NCI-H2107 treated with DMSO at 0.1 percent for 48 hours (cell line): ENCODE measurements at regions not wholly inside any gene's neighbourhood (a gene's known extent, or its start where the extent isn't known, plus 50 kb on each side); places are given as distances from the start of the nearest gene placed in this dataset.
"Not testable (repeated sequence)": the region's sequence is repeated elsewhere in the genome, so short reads cannot be mapped to it uniquely, and the experiment has no call there.

Experiments used
- DNase-seq: peaks from one replicate; lab custom pipeline; 2025; ENCODE audit not compliant: unreplicated experiment; lab: John Stamatoyannopoulos, UW

GRCh38 chr7:79782906-79783305 is 329.4 kb upstream of the MAGI2 start:
- no peak for DNase-seq

GRCh38 chr7:79782256-79782655 is 328.8 kb upstream of the MAGI2 start:
- DNase-seq = no peak

- DNase-seq = no peak
Measured at GRCh38 chr7:79781716-79782115, 328.2 kb upstream of the MAGI2 start.

GRCh38 chr7:79778786-79779770 is 325.6 kb upstream of the MAGI2 start:
- no peak for DNase-seq

GRCh38 chr7:79775911-79776310 is 322.4 kb upstream of the MAGI2 start:
- no peak for DNase-seq

GRCh38 chr7:79774150-79774549 is 320.7 kb upstream of the MAGI2 start:
- no peak for DNase-seq

GRCh38 chr7:79770970-79771369 is 317.5 kb upstream of the MAGI2 start:
- no peak for DNase-seq

- no peak for DNase-seq
Measured at GRCh38 chr7:79770063-79770462, 316.6 kb upstream of the MAGI2 start.

- DNase-seq = not testable (repeated sequence)
Measured at GRCh38 chr7:79767876-79768560, 314.6 kb upstream of the MAGI2 start.

- not testable (repeated sequence) for DNase-seq
Measured at GRCh38 chr7:79767192-79767591, 313.7 kb upstream of the MAGI2 start.

GRCh38 chr7:79761876-79762429 is 308.5 kb upstream of the MAGI2 start:
- no peak for DNase-seq

GRCh38 chr7:79750941-79751340 is 297.5 kb upstream of the MAGI2 start:
- DNase-seq = not testable (repeated sequence)

- no peak for DNase-seq
Measured at GRCh38 chr7:79749856-79750255, 296.4 kb upstream of the MAGI2 start.

- DNase-seq = no peak
Measured at GRCh38 chr7:79741684-79742083, 288.2 kb upstream of the MAGI2 start.

GRCh38 chr7:79740076-79740475 is 286.6 kb upstream of the MAGI2 start:
- no peak for DNase-seq

GRCh38 chr7:79739036-79739709 is 285.7 kb upstream of the MAGI2 start:
- DNase-seq = not testable (repeated sequence)

- DNase-seq = no peak
Measured at GRCh38 chr7:79736418-79736817, 283.0 kb upstream of the MAGI2 start.

GRCh38 chr7:79735012-79735411 is 281.5 kb upstream of the MAGI2 start:
- DNase-seq = no peak

GRCh38 chr7:79734181-79734580 is 280.7 kb upstream of the MAGI2 start:
- DNase-seq = no peak

GRCh38 chr7:79732535-79732934 is 279.1 kb upstream of the MAGI2 start:
- DNase-seq = no peak

- no peak for DNase-seq
Measured at GRCh38 chr7:79730971-79731370, 277.5 kb upstream of the MAGI2 start.
